Muscle layer of duodenum (tissue), 2 donors: ENCODE measurements at regions not wholly inside any gene's neighbourhood (a gene's known extent, or its start where the extent isn't known, plus 50 kb on each side); places are given as distances from the start of the nearest gene placed in this dataset.
"Not testable (repeated sequence)": the region's sequence is repeated elsewhere in the genome, so short reads cannot be mapped to it uniquely, and the experiment has no call there.

Source experiments
- H3K27ac ChIP-seq: one replicate; pipeline ENCODE4 v1.7.0; 2013; ENCODE audit warnings: mild to moderate bottlenecking, low read length
- H3K27me3 ChIP-seq: one replicate; pipeline ENCODE4 v1.7.0; 2013; ENCODE audit warnings: low read depth, mild to moderate bottlenecking, control low read depth, low read length
- H3K36me3 ChIP-seq, 2 donors: one replicate each; pipeline ENCODE4 v1.7.0; 2013; ENCODE audit warnings: low read length in 2 of 2, control low read depth in 1 of 2, mild to moderate bottlenecking in 1 of 2; ENCODE audit not compliant: insufficient read depth in 2 of 2, control insufficient read depth in 1 of 2
- H3K4me1 ChIP-seq, 2 donors: one replicate each; pipeline ENCODE4 v1.7.0; 2013; ENCODE audit warnings: low read length in 2 of 2, mild to moderate bottlenecking in 2 of 2, control low read depth in 1 of 2, moderate library complexity in 1 of 2; ENCODE audit not compliant: insufficient read depth in 2 of 2, control insufficient read depth in 1 of 2
- H3K4me3 ChIP-seq, 2 donors: one replicate each; pipeline ENCODE4 v1.7.0; 2013; ENCODE audit warnings: low read length in 2 of 2, low read depth in 1 of 2, mild to moderate bottlenecking in 1 of 2
- H3K9me3 ChIP-seq, 2 donors: one replicate each; pipeline ENCODE4 v1.7.0; 2013; ENCODE audit warnings: low read length in 2 of 2, control low read depth in 1 of 2, mild to moderate bottlenecking in 1 of 2; ENCODE audit not compliant: control insufficient read depth in 1 of 2
- donor health status: healthy.

- Histone ChIP-seq H3K27me3 (peaks cover 40% of the 10 kb centered on the region), H3K4me1 (peaks cover 0 to 7% of the 10 kb centered on the region in 2 donors), H3K27ac (no peak overlapping the region), H3K9me3 (peaks cover 0 to 7% of the 10 kb centered on the region in 2 donors), H3K36me3 (no peaks in the 10 kb centered on the region), H3K4me3 (no peak overlapping the region)
Observed at GRCh38 chr6:27678469-27678868, 205.6 kb upstream of the ZNF184 start.

GRCh38 chr6:27674882-27675281 is 202.0 kb upstream of the ZNF184 start:
- H3K4me3 ChIP-seq: no peak overlapping the region
- peaks cover 0 to 10% of the 10 kb centered on the region in 2 donors for H3K4me1 ChIP-seq
- H3K27ac ChIP-seq: no peak overlapping the region
- no peaks in the 10 kb centered on the region for H3K9me3 ChIP-seq
- H3K27me3 ChIP-seq: peaks cover 40% of the 10 kb centered on the region
- no peaks in the 10 kb centered on the region for H3K36me3 ChIP-seq

- H3K4me1 ChIP-seq: peaks cover 0 to 7% of the 10 kb centered on the region in 2 donors
- peaks cover 51% of the 10 kb centered on the region for H3K27me3 ChIP-seq
- no peak overlapping the region for H3K27ac ChIP-seq
- no peak overlapping the region for H3K4me3 ChIP-seq
- H3K9me3 ChIP-seq: no peaks in the 10 kb centered on the region
- no peaks in the 10 kb centered on the region for H3K36me3 ChIP-seq
Observed at GRCh38 chr6:27672113-27672799, 199.4 kb upstream of the ZNF184 start.

GRCh38 chr6:27669624-27670301 is 196.9 kb upstream of the ZNF184 start:
- H3K4me1 ChIP-seq: peaks cover 0 to 7% of the 10 kb centered on the region in 2 donors

GRCh38 chr6:27669295-27669623 is 196.4 kb upstream of the ZNF184 start:
- Histone ChIP-seq H3K9me3 (no peaks in the 10 kb centered on the region), H3K36me3 (no peaks in the 10 kb centered on the region), H3K4me1 (peaks cover 0 to 7% of the 10 kb centered on the region in 2 donors), H3K27me3 (peaks cover 59% of the 10 kb centered on the region), H3K4me3 (no peak overlapping the region), H3K27ac (no peak overlapping the region)

More at GRCh38 chr6:27669624-27670301, 196.9 kb upstream of the ZNF184 start:
- H3K9me3 ChIP-seq: no peaks in the 10 kb centered on the region
- H3K27ac ChIP-seq: no peak overlapping the region
- H3K4me3 ChIP-seq: no peak overlapping the region
- H3K36me3 ChIP-seq: no peaks in the 10 kb centered on the region
- H3K27me3 ChIP-seq: peaks cover 59% of the 10 kb centered on the region

- no peaks in the 10 kb centered on the region for H3K36me3 ChIP-seq
- H3K9me3 ChIP-seq: no peaks in the 10 kb centered on the region
- peaks cover 56% of the 10 kb centered on the region for H3K27me3 ChIP-seq
- H3K27ac ChIP-seq: no peak overlapping the region
- peaks cover 0 to 7% of the 10 kb centered on the region in 2 donors for H3K4me1 ChIP-seq
- no peak overlapping the region for H3K4me3 ChIP-seq
Observed at GRCh38 chr6:27668442-27669294, 195.8 kb upstream of the ZNF184 start.

- peaks cover 0 to 2% of the 10 kb centered on the region in 2 donors for H3K9me3 ChIP-seq
- H3K4me3 ChIP-seq: no peak overlapping the region
- H3K27me3 ChIP-seq: peaks cover 51% of the 10 kb centered on the region
- H3K36me3 ChIP-seq: no peaks in the 10 kb centered on the region
- no peak overlapping the region for H3K27ac ChIP-seq
- H3K4me1 ChIP-seq: peaks cover 0 to 7% of the 10 kb centered on the region in 2 donors
Observed at GRCh38 chr6:27667657-27668441, 194.9 kb upstream of the ZNF184 start.

- Histone ChIP-seq H3K4me3 (no peak overlapping the region), H3K27ac (no peak overlapping the region), H3K27me3 (peaks cover 47% of the 10 kb centered on the region), H3K36me3 (no peaks in the 10 kb centered on the region), H3K4me1 (peaks cover 0 to 4% of the 10 kb centered on the region in 2 donors), H3K9me3 (peaks cover 0 to 2% of the 10 kb centered on the region in 2 donors)
Observed at GRCh38 chr6:27667016-27667656, 194.2 kb upstream of the ZNF184 start.

- H3K9me3 ChIP-seq: peaks cover 0 to 4% of the 10 kb centered on the region in 2 donors
- no peaks in the 10 kb centered on the region for H3K4me1 ChIP-seq
- no peak overlapping the region for H3K27ac ChIP-seq
- peaks cover 13% of the 10 kb centered on the region for H3K27me3 ChIP-seq
- no peak overlapping the region for H3K4me3 ChIP-seq
- H3K36me3 ChIP-seq: no peaks in the 10 kb centered on the region
Observed at GRCh38 chr6:27662769-27663168, 189.9 kb upstream of the ZNF184 start.

- not testable (repeated sequence) for H3K4me1 ChIP-seq, H3K9me3 ChIP-seq, H3K27ac ChIP-seq, H3K36me3 ChIP-seq, H3K27me3 ChIP-seq, H3K4me3 ChIP-seq
Observed at GRCh38 chr6:27662212-27662611, 189.3 kb upstream of the ZNF184 start.
